ENCODE measurements at regions not wholly inside any gene's neighbourhood (a gene's known extent, or its start where the extent isn't known, plus 50 kb on each side); places are given as distances from the start of the nearest gene placed in this dataset.

GRCh38 chr14:85024931-85025330 is 505.0 kb upstream of the FLRT2 start:
- TF ChIP-seq CTCF (IDR thresholded peaks at IDR 0.05; ENCODE audit: extremely low read depth in 1 of 2, insufficient read depth in 1 of 2, low read depth in 1 of 2, low read length in 2 of 2) (no peak), POLR2A (IDR thresholded peaks at IDR 0.05; ENCODE audit: low read depth, low read length) (no peak), POLR2AphosphoS5 (IDR thresholded peaks at IDR 0.05; ENCODE audit: insufficient read depth, low read depth, low read length) (no peak), EZH2 (IDR thresholded peaks at IDR 0.05; ENCODE audit: borderline replicate concordance, low read depth, low read length, severe bottlenecking) (no peak), JUN (IDR thresholded peaks at IDR 0.05; ENCODE audit: borderline replicate concordance, insufficient read depth, insufficient read length, low read depth) (no peak), MAX (IDR thresholded peaks at IDR 0.05; ENCODE audit: insufficient read depth, insufficient read length) (no peak), FOS (IDR thresholded peaks at IDR 0.05; ENCODE audit: borderline replicate concordance, insufficient read depth, low read length) (no peak)
